ENCODE measurements at regions not wholly inside any gene's neighbourhood (a gene's known extent, or its start where the extent isn't known, plus 50 kb on each side); places are given as distances from the start of the nearest gene placed in this dataset.

GRCh38 chr17:52255347-52255746 is 96.8 kb upstream of the CA10 start:
- TF ChIP-seq, protein P1, sequence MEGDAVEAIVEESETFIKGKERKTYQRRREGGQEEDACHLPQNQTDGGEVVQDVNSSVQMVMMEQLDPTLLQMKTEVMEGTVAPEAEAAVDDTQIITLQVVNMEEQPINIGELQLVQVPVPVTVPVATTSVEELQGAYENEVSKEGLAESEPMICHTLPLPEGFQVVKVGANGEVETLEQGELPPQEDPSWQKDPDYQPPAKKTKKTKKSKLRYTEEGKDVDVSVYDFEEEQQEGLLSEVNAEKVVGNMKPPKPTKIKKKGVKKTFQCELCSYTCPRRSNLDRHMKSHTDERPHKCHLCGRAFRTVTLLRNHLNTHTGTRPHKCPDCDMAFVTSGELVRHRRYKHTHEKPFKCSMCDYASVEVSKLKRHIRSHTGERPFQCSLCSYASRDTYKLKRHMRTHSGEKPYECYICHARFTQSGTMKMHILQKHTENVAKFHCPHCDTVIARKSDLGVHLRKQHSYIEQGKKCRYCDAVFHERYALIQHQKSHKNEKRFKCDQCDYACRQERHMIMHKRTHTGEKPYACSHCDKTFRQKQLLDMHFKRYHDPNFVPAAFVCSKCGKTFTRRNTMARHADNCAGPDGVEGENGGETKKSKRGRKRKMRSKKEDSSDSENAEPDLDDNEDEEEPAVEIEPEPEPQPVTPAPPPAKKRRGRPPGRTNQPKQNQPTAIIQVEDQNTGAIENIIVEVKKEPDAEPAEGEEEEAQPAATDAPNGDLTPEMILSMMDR (conservative IDR thresholded peaks at IDR 0.05; ENCODE audit: low read depth, low read length) = no peak
- no peak for TF ChIP-seq EZH2 (IDR thresholded peaks at IDR 0.05; ENCODE audit: borderline replicate concordance, low read depth, low read length, poor library complexity, severe bottlenecking)

All from A673 (cell line).